ENCODE measurements at regions not wholly inside any gene's neighbourhood (a gene's known extent, or its start where the extent isn't known, plus 50 kb on each side); places are given as distances from the start of the nearest gene placed in this dataset.

- TF ChIP-seq POLR2A (IDR thresholded peaks at IDR 0.05), result no peak
- TF ChIP-seq CTCF (IDR thresholded peaks at IDR 0.05), result no peak
- 83 to 86% methylated on average over 1 to 5 of the region's 11 CpGs for WGBS, 2 donors
- H3K27me3 ChIP-seq, result peaks cover 0 to 3% (median 0%) of the 10 kb centered on the region in 4 donors
- H3K4me1 ChIP-seq, result no peaks in the 10 kb centered on the region
- no peak overlapping the region for H3K4me3 ChIP-seq
- intact Hi-C loops (cut with DNase I), result no loop called here
- H3K9me3 ChIP-seq, result no peaks in the 10 kb centered on the region
- DNase-seq, result no peak
- no peaks in the 10 kb centered on the region for H3K36me3 ChIP-seq
- H3K27ac ChIP-seq, result no peak overlapping the region
These were observed 267.8 kb upstream of the SHH start for GRCh38 chr7:156080046-156080445.

GRCh38 chr7:156079156-156079555 lies 266.9 kb upstream of the SHH start:
- 87 to 93% methylated on average over 5 to 13 of the region's 15 CpGs for WGBS, 2 donors
- no peaks in the 10 kb centered on the region for H3K4me1 ChIP-seq
- no peak for TF ChIP-seq POLR2A (IDR thresholded peaks at IDR 0.05)
- TF ChIP-seq CTCF (IDR thresholded peaks at IDR 0.05), result no peak
- peaks cover 0 to 3% (median 0%) of the 10 kb centered on the region in 4 donors for H3K27me3 ChIP-seq
- H3K4me3 ChIP-seq, result no peak overlapping the region
- DNase-seq, result no peak
- no peaks in the 10 kb centered on the region for H3K36me3 ChIP-seq
- H3K27ac ChIP-seq, result no peak overlapping the region
- no peaks in the 10 kb centered on the region for H3K9me3 ChIP-seq
- intact Hi-C loops (cut with DNase I), result no loop called here

GRCh38 chr7:156074982-156075615 lies 262.8 kb upstream of the SHH start:
- TF ChIP-seq POLR2A (IDR thresholded peaks at IDR 0.05) (no peak), CTCF (IDR thresholded peaks at IDR 0.05) (no peak)
- H3K4me3 ChIP-seq, result no peak overlapping the region
- H3K27ac ChIP-seq, result no peak overlapping the region
- H3K4me1 ChIP-seq, result no peaks in the 10 kb centered on the region
- no peaks in the 10 kb centered on the region for H3K9me3 ChIP-seq
- H3K36me3 ChIP-seq, result no peaks in the 10 kb centered on the region
- no peak for DNase-seq
- intact Hi-C loops (cut with DNase I), result no loop called here
- peaks cover 0 to under 1% (median 0%) of the 10 kb centered on the region in 4 donors for H3K27me3 ChIP-seq
- WGBS, 2 donors, result 87 to 95% methylated on average over 16 to 19 of the region's 28 CpGs

- DNase-seq, result no peak
- H3K9me3 ChIP-seq, result no peaks in the 10 kb centered on the region
- H3K36me3 ChIP-seq, result no peaks in the 10 kb centered on the region
- H3K27me3 ChIP-seq, result no peaks in the 10 kb centered on the region
- intact Hi-C loops (cut with DNase I), result no loop called here
- H3K4me3 ChIP-seq, result no peak overlapping the region
- no peaks in the 10 kb centered on the region for H3K4me1 ChIP-seq
- no peak overlapping the region for H3K27ac ChIP-seq
- 86 to 87% methylated on average over 9 to 11 of the region's 11 CpGs for WGBS, 2 donors
- TF ChIP-seq POLR2A (IDR thresholded peaks at IDR 0.05) (no peak), CTCF (IDR thresholded peaks at IDR 0.05) (no peak)
These were observed 261.8 kb upstream of the SHH start for GRCh38 chr7:156074084-156074483.

GRCh38 chr7:156073366-156074052 lies 261.2 kb upstream of the SHH start:
- intact Hi-C loops (cut with DNase I), result no loop called here
- no peak for TF ChIP-seq CTCF (IDR thresholded peaks at IDR 0.05)
- no peak for TF ChIP-seq POLR2A (IDR thresholded peaks at IDR 0.05)
- Histone ChIP-seq H3K36me3 (no peaks in the 10 kb centered on the region), H3K27me3 (no peaks in the 10 kb centered on the region), H3K4me3 (no peak overlapping the region), H3K9me3 (no peaks in the 10 kb centered on the region), H3K27ac (no peak overlapping the region), H3K4me1 (no peaks in the 10 kb centered on the region)
- 71 to 83% methylated on average over 12 of the region's 13 CpGs for WGBS, 2 donors
- no peak for DNase-seq

Measured in esophagus squamous epithelium (tissue), 5 donors.